GM12878 (cell line): ENCODE measurements at regions not wholly inside any gene's neighbourhood (a gene's known extent, or its start where the extent isn't known, plus 50 kb on each side); places are given as distances from the start of the nearest gene placed in this dataset.

ENCODE experiments used
- ATAC-seq: fragments of 200-7000 bp; cut with Tn5 transposase; 3 replicates; pipeline ENCODE4 v1.9.1; 2020; ENCODE audit warnings: mild to moderate bottlenecking, moderate library complexity
- BruUV-seq: library from RNA; stranded (reverse); fragments of 400-500 nt; replicated peaks from 2 replicates; lab custom pipeline; 2021; lab: Mats Ljungman, UMichigan
- CTCF ChIA-PET: fragments of 300-600 bp; sonication (Branson Sonifier 250); formaldehyde crosslinking; extraction: SDS; loops from one replicate; lab custom pipeline; 2021; ENCODE audit warnings: inconsistent platforms; lab: Yijun Ruan, JAX
- POLR2A ChIA-PET: fragments of 350-600 bp; formaldehyde crosslinking; extraction: SDS; loops from one replicate; lab custom pipeline; 2021; ENCODE audit warnings: inconsistent platforms; lab: Charles Lee
- RAD21 ChIA-PET: fragments of 300-600 bp; sonication (Branson Sonifier 250); formaldehyde crosslinking; loops from one replicate; lab custom pipeline; 2023; ENCODE audit warnings: antibody characterized with exemption; ENCODE audit not compliant: unreplicated experiment; lab: Charles Lee
- SMC1A ChIA-PET: fragments of 300-600 bp; sonication (Branson Sonifier 250); formaldehyde crosslinking; loops from one replicate; lab custom pipeline; 2023; ENCODE audit not compliant: unreplicated experiment, uncharacterized antibody; lab: Charles Lee
- DNase-seq: peaks from one replicate; pipeline ENCODE4 v3.0.0-alpha.2; 2011; ENCODE audit warnings: low read depth, low spot score
- FAIRE-seq: peaks from 3 replicates; lab custom pipeline; 2011; peaks lifted over from hg19 to GRCh38; lab: Jason Lieb, UNC
- H2AFZ ChIP-seq: 2 replicates; pipeline ENCODE4 v1.6.0; 2011; ENCODE audit warnings: low read depth, low read length, control low read depth; ENCODE audit not compliant: control insufficient read depth
- H3K27ac ChIP-seq: 2 replicates; pipeline ENCODE4 v1.5.1; 2011; ENCODE audit warnings: control low read depth; ENCODE audit not compliant: control insufficient read depth, insufficient read depth
- H3K27me3 ChIP-seq, 2 experiments: replicated peaks in 1 of 2; 2 replicates each; pipeline versions ENCODE4 v1.6.0 to v1.6.1; 2011; ENCODE audit warnings: low read length in 1 of 2; ENCODE audit not compliant: control insufficient read depth in 2 of 2, insufficient read depth in 2 of 2
- H3K36me3 ChIP-seq, 2 experiments: 2 replicates each; pipeline ENCODE4 v1.5.1; 2011; ENCODE audit warnings: low read length in 1 of 2; ENCODE audit not compliant: control insufficient read depth in 2 of 2, insufficient read depth in 2 of 2
- H3K4me1 ChIP-seq: 2 replicates; pipeline ENCODE4 v1.6.1; 2011; ENCODE audit warnings: mild to moderate bottlenecking, low read length, moderate library complexity, mixed read lengths; ENCODE audit not compliant: control insufficient read depth, insufficient read depth
- H3K4me2 ChIP-seq: 2 replicates; pipeline ENCODE4 v1.6.0; 2011; ENCODE audit warnings: control low read depth; ENCODE audit not compliant: control insufficient read depth, insufficient read depth
- H3K4me3 ChIP-seq: fragments of 200-600 bp; sonication (generic); 2 replicates; pipeline ENCODE4 v1.5.1; 2016
- H3K79me2 ChIP-seq: 2 replicates; pipeline ENCODE4 v1.6.0; 2011; ENCODE audit warnings: low read length; ENCODE audit not compliant: control insufficient read depth, insufficient read depth
- H3K9ac ChIP-seq: 2 replicates; pipeline ENCODE4 v1.8.0; 2011; ENCODE audit warnings: low read length, control low read depth, mixed read lengths; ENCODE audit not compliant: control insufficient read depth, insufficient read depth
- H3K9me3 ChIP-seq: replicated peaks from 3 replicates; pipeline ENCODE4 v1.5.1; 2011; ENCODE audit warnings: mild to moderate bottlenecking, low read length; ENCODE audit not compliant: control insufficient read depth, insufficient read depth
- H4K20me1 ChIP-seq: 2 replicates; pipeline ENCODE4 v1.6.0; 2011; ENCODE audit not compliant: control insufficient read depth, insufficient read depth
- MLLT1 ChIP-seq: fragments of 450-650 bp; IDR thresholded peaks from 2 replicates; pipeline ENCODE4 v1.6.1; 2016; ENCODE audit warnings: mild to moderate bottlenecking
- MYB ChIP-seq: fragments of 150-350 bp; IDR thresholded peaks from 2 replicates; pipeline ENCODE4 v1.6.1; 2014; ENCODE audit warnings: mild to moderate bottlenecking, low read depth, low read length, borderline replicate concordance
- RELB ChIP-seq: fragments of 450-650 bp; IDR thresholded peaks from 2 replicates; pipeline ENCODE4 v1.6.1; 2017; ENCODE audit warnings: low read depth, mild to moderate bottlenecking, moderate library complexity
- RFX5 ChIP-seq: IDR thresholded peaks from 2 replicates; pipeline ENCODE4 v1.6.1; 2011; ENCODE audit warnings: low read depth, low read length, improper control_type of control experiment
- WGBS: methylation state at CpG from one replicate; pipeline ENCODE4 v1.1.6; 2016; ENCODE audit warnings: low lambda C conversion rate; ENCODE audit not compliant: insufficient replicate concordance, insufficient coverage; ENCODE audit errors: missing lambda C conversion rate; 5-methylcytosine and 5-hydroxymethylcytosine counted together
- in situ Hi-C: fragments of 300-500 bp; cut with MboI; formaldehyde crosslinking; loops from 9 replicates; pipeline ENCODE4 v1.14.3; 2018; ENCODE audit warnings: mixed read lengths
- intact Hi-C: fragments of 100-400 bp; cut with micrococcal nuclease; formaldehyde crosslinking; loops from one replicate; pipeline ENCODE4 v1.14.2; 2022; ENCODE audit not compliant: unreplicated experiment
- TF ChIP-seq, protein P1 (sequence below): fragments of 450-650 bp; IDR thresholded peaks from 2 replicates; pipeline ENCODE4 v1.6.1; 2017; ENCODE audit warnings: mild to moderate bottlenecking, moderate library complexity
- TF ChIP-seq, protein P2 (sequence below): fragments of 450-650 bp; IDR thresholded peaks from 2 replicates; pipeline ENCODE4 v1.6.1; 2017; ENCODE audit warnings: mild to moderate bottlenecking

- TF ChIP-seq, protein P1, sequence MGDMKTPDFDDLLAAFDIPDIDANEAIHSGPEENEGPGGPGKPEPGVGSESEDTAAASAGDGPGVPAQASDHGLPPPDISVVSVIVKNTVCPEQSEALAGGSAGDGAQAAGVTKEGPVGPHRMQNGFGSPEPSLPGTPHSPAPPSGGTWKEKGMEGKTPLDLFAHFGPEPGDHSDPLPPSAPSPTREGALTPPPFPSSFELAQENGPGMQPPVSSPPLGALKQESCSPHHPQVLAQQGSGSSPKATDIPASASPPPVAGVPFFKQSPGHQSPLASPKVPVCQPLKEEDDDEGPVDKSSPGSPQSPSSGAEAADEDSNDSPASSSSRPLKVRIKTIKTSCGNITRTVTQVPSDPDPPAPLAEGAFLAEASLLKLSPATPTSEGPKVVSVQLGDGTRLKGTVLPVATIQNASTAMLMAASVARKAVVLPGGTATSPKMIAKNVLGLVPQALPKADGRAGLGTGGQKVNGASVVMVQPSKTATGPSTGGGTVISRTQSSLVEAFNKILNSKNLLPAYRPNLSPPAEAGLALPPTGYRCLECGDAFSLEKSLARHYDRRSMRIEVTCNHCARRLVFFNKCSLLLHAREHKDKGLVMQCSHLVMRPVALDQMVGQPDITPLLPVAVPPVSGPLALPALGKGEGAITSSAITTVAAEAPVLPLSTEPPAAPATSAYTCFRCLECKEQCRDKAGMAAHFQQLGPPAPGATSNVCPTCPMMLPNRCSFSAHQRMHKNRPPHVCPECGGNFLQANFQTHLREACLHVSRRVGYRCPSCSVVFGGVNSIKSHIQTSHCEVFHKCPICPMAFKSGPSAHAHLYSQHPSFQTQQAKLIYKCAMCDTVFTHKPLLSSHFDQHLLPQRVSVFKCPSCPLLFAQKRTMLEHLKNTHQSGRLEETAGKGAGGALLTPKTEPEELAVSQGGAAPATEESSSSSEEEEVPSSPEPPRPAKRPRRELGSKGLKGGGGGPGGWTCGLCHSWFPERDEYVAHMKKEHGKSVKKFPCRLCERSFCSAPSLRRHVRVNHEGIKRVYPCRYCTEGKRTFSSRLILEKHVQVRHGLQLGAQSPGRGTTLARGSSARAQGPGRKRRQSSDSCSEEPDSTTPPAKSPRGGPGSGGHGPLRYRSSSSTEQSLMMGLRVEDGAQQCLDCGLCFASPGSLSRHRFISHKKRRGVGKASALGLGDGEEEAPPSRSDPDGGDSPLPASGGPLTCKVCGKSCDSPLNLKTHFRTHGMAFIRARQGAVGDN = no peak
- TF ChIP-seq MYB = no peak
These were observed 150.9 kb upstream of the MOCS2 start (continued) for GRCh38 chr5:53260446-53260845.

DNA sequence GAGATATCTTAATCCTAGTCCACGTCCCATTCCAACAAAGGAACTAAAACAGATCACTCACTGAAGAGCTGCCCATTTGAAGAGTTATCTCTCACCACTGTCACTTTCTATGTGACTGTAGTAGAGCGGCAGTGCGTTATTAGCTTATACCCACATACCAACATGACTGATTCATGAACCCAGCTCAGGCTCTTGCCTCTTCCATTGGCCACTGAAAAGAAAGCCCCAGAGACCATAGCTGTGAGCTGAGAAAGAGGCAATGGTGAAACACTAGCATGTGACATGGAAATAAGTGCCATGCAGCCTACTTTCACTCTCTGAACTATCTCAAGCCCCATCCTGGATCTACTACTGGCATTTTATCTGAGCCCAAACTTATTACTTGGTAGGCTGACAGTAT lies 151.7 kb upstream of the MOCS2 start:
- Histone ChIP-seq H3K4me3 (no peak overlapping the region), H2AFZ (no peak overlapping the region), H3K36me3 (no peaks in the 10 kb centered on the region), H3K4me1 (no peaks in the 10 kb centered on the region), H3K4me2 (no peak overlapping the region), H3K79me2 (no peaks in the 10 kb centered on the region), H4K20me1 (no peaks in the 10 kb centered on the region; the same call in 1 of the 2 replicates), H3K27me3 (no peaks in the 10 kb centered on the region)
- in situ Hi-C loops = loop anchor here (10.0 kb wide), 1 partner anchor 974 kb away; no protein-coding TSS in a partner anchor
- DNase-seq (no peak), FAIRE-seq (no peak), ATAC-seq (peak; percentile 38)
- SMC1A ChIA-PET = interaction anchor here (0.7 kb wide), 1 partner anchor 80 kb away, joined by 3 read pairs; no protein-coding TSS in a partner anchor
- RAD21 ChIA-PET = no interaction called here
- CTCF ChIA-PET = interaction anchor here (1.1 to 1.2 kb wide), 2 partner anchors 965 to 973 kb away, joined by 3 to 4 read pairs; no protein-coding TSS in a partner anchor
- BruUV-seq = no TSS peak
- WGBS = 5% methylated on average over 3 of the region's 3 CpGs
- TF ChIP-seq RFX5 = no peak
- no peak for TF ChIP-seq RELB
- TF ChIP-seq, protein P2, sequence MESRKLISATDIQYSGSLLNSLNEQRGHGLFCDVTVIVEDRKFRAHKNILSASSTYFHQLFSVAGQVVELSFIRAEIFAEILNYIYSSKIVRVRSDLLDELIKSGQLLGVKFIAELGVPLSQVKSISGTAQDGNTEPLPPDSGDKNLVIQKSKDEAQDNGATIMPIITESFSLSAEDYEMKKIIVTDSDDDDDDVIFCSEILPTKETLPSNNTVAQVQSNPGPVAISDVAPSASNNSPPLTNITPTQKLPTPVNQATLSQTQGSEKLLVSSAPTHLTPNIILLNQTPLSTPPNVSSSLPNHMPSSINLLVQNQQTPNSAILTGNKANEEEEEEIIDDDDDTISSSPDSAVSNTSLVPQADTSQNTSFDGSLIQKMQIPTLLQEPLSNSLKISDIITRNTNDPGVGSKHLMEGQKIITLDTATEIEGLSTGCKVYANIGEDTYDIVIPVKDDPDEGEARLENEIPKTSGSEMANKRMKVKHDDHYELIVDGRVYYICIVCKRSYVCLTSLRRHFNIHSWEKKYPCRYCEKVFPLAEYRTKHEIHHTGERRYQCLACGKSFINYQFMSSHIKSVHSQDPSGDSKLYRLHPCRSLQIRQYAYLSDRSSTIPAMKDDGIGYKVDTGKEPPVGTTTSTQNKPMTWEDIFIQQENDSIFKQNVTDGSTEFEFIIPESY = no peak
- TF ChIP-seq MLLT1 = no peak
- TF ChIP-seq, all 136 proteins: peak for 0
- no peak overlapping the region for H3K9ac ChIP-seq
- H3K9me3 ChIP-seq = no peaks in the 10 kb centered on the region
- H3K27ac ChIP-seq = no peak overlapping the region
- POLR2A ChIA-PET = no interaction called here
- intact Hi-C loops = loop anchor here (5.0 kb wide), 1 partner anchor 971 kb away; no protein-coding TSS in a partner anchor
